DOHH2 (cell line): ENCODE measurements at regions not wholly inside any gene's neighbourhood (a gene's known extent, or its start where the extent isn't known, plus 50 kb on each side); places are given as distances from the start of the nearest gene placed in this dataset.

Source experiments
- H3F3A ChIP-seq: fragments of 200-600 bp; sonication (generic), shearing (Covaris generic); 2 replicates; pipeline ENCODE4 v1.6.0; 2016; ENCODE audit warnings: antibody characterized with exemption, mild to moderate bottlenecking; ENCODE audit not compliant: control insufficient read depth, insufficient read depth
- H3K27ac ChIP-seq: fragments of 200-600 bp; sonication (generic); 2 replicates; pipeline ENCODE4 v1.5.1; 2014; ENCODE audit warnings: low read depth, mild to moderate bottlenecking, low read length, moderate library complexity
- H3K27me3 ChIP-seq: fragments of 200-600 bp; sonication (generic); 2 replicates; pipeline ENCODE4 v1.6.1; 2014; ENCODE audit warnings: mild to moderate bottlenecking, low read length, mixed read lengths; ENCODE audit not compliant: control insufficient read depth
- H3K36me3 ChIP-seq: fragments of 200-600 bp; sonication (generic); 2 replicates; pipeline ENCODE4 v1.6.1; 2014; ENCODE audit warnings: mild to moderate bottlenecking, low read length, moderate library complexity, mixed read lengths; ENCODE audit not compliant: control insufficient read depth
- H3K4me1 ChIP-seq: fragments of 200-600 bp; sonication (generic); 2 replicates; pipeline ENCODE4 v1.6.1; 2014; ENCODE audit warnings: mild to moderate bottlenecking, low read length, mixed read lengths; ENCODE audit not compliant: control insufficient read depth
- H3K4me2 ChIP-seq: fragments of 200-600 bp; sonication (generic); 2 replicates; pipeline ENCODE4 v1.6.0; 2014; ENCODE audit warnings: mild to moderate bottlenecking, low read length, moderate library complexity
- H3K4me3 ChIP-seq: fragments of 200-600 bp; sonication (generic); 2 replicates; pipeline ENCODE4 v1.5.1; 2014; ENCODE audit warnings: mild to moderate bottlenecking, low read length, mixed read lengths
- H3K79me2 ChIP-seq: fragments of 200-600 bp; sonication (generic); 2 replicates; pipeline ENCODE4 v1.6.1; 2014; ENCODE audit warnings: mild to moderate bottlenecking, low read length, mixed read lengths; ENCODE audit not compliant: control insufficient read depth
- H3K9me2 ChIP-seq: fragments of 200-600 bp; sonication (generic); replicated peaks from 2 replicates; pipeline ENCODE4 v1.6.1; 2014; ENCODE audit warnings: mild to moderate bottlenecking, low read length, mixed read lengths; ENCODE audit not compliant: control insufficient read depth
- H3K9me3 ChIP-seq: fragments of 200-600 bp; sonication (generic); 2 replicates; pipeline ENCODE4 v1.6.1; 2014; ENCODE audit warnings: antibody characterized with exemption, low read length, mixed read lengths; ENCODE audit not compliant: control insufficient read depth, insufficient read depth
- H4K20me1 ChIP-seq: fragments of 200-600 bp; sonication (generic); 2 replicates; pipeline ENCODE4 v1.6.0; 2014; ENCODE audit warnings: low read depth, mild to moderate bottlenecking, antibody characterized with exemption, low read length, moderate library complexity; ENCODE audit not compliant: control insufficient read depth, insufficient read depth
- EZH2phosphoT487 ChIP-seq: fragments of 200-600 bp; sonication (generic); IDR thresholded peaks from 2 replicates; pipeline ENCODE4 v1.6.1; 2017; ENCODE audit warnings: borderline replicate concordance, mild to moderate bottlenecking, antibody characterized with exemption, low read length, moderate library complexity, mixed read lengths
- TF ChIP-seq, protein P1 (sequence below): fragments of 200-600 bp; sonication (generic); IDR thresholded peaks from one replicate; pipeline ENCODE4 v1.5.1; 2014; ENCODE audit warnings: antibody characterized with exemption, mild to moderate bottlenecking, low read depth, low read length; ENCODE audit not compliant: poor library complexity, severe bottlenecking

- no peaks in the 10 kb centered on the region for H3K4me1 ChIP-seq
- no peaks in the 10 kb centered on the region for H3K9me2 ChIP-seq
- H3F3A ChIP-seq, result no peaks in the 10 kb centered on the region
- no peaks in the 10 kb centered on the region for H4K20me1 ChIP-seq
- no peak overlapping the region for H3K4me2 ChIP-seq
- H3K79me2 ChIP-seq, result no peaks in the 10 kb centered on the region
- H3K27ac ChIP-seq, result no peak overlapping the region
- no peak for TF ChIP-seq EZH2phosphoT487
- TF ChIP-seq, protein P1, sequence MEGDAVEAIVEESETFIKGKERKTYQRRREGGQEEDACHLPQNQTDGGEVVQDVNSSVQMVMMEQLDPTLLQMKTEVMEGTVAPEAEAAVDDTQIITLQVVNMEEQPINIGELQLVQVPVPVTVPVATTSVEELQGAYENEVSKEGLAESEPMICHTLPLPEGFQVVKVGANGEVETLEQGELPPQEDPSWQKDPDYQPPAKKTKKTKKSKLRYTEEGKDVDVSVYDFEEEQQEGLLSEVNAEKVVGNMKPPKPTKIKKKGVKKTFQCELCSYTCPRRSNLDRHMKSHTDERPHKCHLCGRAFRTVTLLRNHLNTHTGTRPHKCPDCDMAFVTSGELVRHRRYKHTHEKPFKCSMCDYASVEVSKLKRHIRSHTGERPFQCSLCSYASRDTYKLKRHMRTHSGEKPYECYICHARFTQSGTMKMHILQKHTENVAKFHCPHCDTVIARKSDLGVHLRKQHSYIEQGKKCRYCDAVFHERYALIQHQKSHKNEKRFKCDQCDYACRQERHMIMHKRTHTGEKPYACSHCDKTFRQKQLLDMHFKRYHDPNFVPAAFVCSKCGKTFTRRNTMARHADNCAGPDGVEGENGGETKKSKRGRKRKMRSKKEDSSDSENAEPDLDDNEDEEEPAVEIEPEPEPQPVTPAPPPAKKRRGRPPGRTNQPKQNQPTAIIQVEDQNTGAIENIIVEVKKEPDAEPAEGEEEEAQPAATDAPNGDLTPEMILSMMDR, result no peak
- H3K9me3 ChIP-seq, result no peaks in the 10 kb centered on the region
- no peaks in the 10 kb centered on the region for H3K36me3 ChIP-seq
- H3K4me3 ChIP-seq, result no peak overlapping the region
- no peaks in the 10 kb centered on the region for H3K27me3 ChIP-seq
Observed at GRCh38 chr12:127648321-127648720, 618.6 kb upstream of the TMEM132C start.

DNA sequence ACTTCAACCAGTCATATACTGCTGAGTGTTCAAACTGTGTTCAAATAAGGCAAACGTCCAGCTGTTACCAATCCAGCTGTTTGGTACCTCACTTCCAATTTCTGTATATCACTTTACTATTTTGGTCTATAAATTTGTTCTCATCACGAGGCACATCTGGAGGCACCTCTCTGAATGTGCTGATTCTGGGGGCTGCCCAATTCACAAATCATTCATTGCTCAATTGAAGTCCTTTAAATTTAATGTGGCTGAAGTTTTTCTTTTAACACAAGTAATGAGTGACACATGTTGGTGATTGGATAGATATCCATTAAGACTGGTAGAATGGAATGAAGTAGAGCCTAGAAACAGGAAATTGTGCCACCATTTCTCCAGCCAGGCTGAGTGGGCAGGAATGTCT lies 617.0 kb upstream of the TMEM132C start:
- H3K9me3 ChIP-seq, result no peaks in the 10 kb centered on the region
- no peaks in the 10 kb centered on the region for H3K79me2 ChIP-seq
- H3K4me1 ChIP-seq, result no peaks in the 10 kb centered on the region
- no peak overlapping the region for H3K4me2 ChIP-seq
- TF ChIP-seq, protein P1, result no peak
- no peak for TF ChIP-seq EZH2phosphoT487
- no peaks in the 10 kb centered on the region for H3K36me3 ChIP-seq
- H3K9me2 ChIP-seq, result no peaks in the 10 kb centered on the region
- H3K27me3 ChIP-seq, result no peaks in the 10 kb centered on the region
- no peaks in the 10 kb centered on the region for H3F3A ChIP-seq
- no peak overlapping the region for H3K27ac ChIP-seq
- no peak overlapping the region for H3K4me3 ChIP-seq
- H4K20me1 ChIP-seq, result no peaks in the 10 kb centered on the region

DNA sequence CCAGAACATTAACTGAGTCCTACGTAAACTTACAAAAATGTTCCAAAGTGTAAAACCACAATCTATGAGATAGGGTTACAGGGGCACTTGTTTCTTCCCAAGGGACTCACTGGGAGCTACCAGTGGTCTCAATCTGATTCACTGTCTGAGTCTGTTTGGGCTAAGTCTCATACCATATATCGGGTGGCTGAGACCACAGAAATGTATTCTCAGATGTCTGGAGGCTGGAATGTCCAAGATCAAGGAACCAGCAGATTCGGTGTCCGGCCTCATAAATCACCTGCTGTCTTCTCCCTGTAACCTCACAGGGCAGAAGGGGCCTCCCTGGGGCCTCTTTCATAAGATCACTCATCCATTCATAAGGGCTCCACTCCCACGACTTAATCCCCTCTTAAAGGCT lies 616.3 kb upstream of the TMEM132C start:
- no peak for TF ChIP-seq EZH2phosphoT487
- TF ChIP-seq, protein P1, result no peak
- H3K9me2 ChIP-seq, result no peaks in the 10 kb centered on the region
- no peak overlapping the region for H3K4me3 ChIP-seq
- no peaks in the 10 kb centered on the region for H3K4me1 ChIP-seq
- H3K9me3 ChIP-seq, result no peaks in the 10 kb centered on the region
- H3K27me3 ChIP-seq, result no peaks in the 10 kb centered on the region
- no peaks in the 10 kb centered on the region for H3K36me3 ChIP-seq
- no peaks in the 10 kb centered on the region for H3F3A ChIP-seq
- H3K4me2 ChIP-seq, result no peak overlapping the region
- no peaks in the 10 kb centered on the region for H3K79me2 ChIP-seq
- no peak overlapping the region for H3K27ac ChIP-seq
- H4K20me1 ChIP-seq, result no peaks in the 10 kb centered on the region

DNA sequence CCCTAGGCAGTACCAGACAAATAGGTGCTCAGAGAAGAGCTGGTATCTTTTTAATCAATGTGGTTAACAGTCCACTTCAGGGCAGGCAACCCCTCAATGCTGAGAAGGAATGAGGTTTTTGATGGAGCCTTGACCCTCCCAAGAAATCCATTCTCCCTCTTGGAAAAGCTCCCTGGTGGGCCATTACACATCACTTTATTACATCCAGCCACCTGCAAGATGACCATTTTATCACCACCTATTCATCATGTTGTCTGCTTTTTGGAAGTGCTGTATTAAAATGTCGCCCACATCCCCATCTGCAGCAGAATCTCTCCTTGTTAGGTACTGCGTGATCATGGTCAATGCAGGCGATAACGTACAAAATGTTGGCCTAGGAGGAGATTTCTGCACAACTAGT lies 614.7 kb upstream of the TMEM132C start:
- Histone ChIP-seq H3K9me2 (no peaks in the 10 kb centered on the region), H3K79me2 (no peaks in the 10 kb centered on the region), H3K27me3 (no peaks in the 10 kb centered on the region), H4K20me1 (no peaks in the 10 kb centered on the region), H3K4me1 (no peaks in the 10 kb centered on the region), H3K4me2 (no peak overlapping the region), H3K36me3 (no peaks in the 10 kb centered on the region), H3F3A (no peaks in the 10 kb centered on the region), H3K9me3 (no peaks in the 10 kb centered on the region), H3K4me3 (no peak overlapping the region), H3K27ac (no peak overlapping the region)
- no peak for TF ChIP-seq EZH2phosphoT487
- TF ChIP-seq, protein P1, result no peak
